Activated B cell treated with CpG ODN at 0.5 μM for 24 hours (primary cell): ENCODE measurements at regions not wholly inside any gene's neighbourhood (a gene's known extent, or its start where the extent isn't known, plus 50 kb on each side); places are given as distances from the start of the nearest gene placed in this dataset.

Experiments
- ATAC-seq: fragments of 200-7000 bp; cut with Tn5 transposase; one replicate; pipeline ENCODE4 v1.10.0; 2021; ENCODE audit warnings: low read depth, mild to moderate bottlenecking, moderate library complexity
- CTCF ChIA-PET: fragments of 350-600 bp; sonication (Branson Sonifier 250); formaldehyde crosslinking; loops from one replicate; lab custom pipeline; 2021; ENCODE audit warnings: antibody characterized with exemption; lab: Charles Lee
- POLR2A ChIA-PET: fragments of 350-600 bp; sonication (Branson Sonifier 250); formaldehyde crosslinking; loops from one replicate; lab custom pipeline; 2021; ENCODE audit warnings: antibody characterized with exemption; lab: Charles Lee
- DNase-seq: peaks from one replicate; pipeline ENCODE4 v3.0.0; 2022
- H3K27ac Mint-ChIP-seq: one replicate; pipeline ENCODE4 v1.8.0; 2020; ENCODE audit warnings: mixed read lengths
- H3K27me3 Mint-ChIP-seq: one replicate; pipeline ENCODE4 v1.8.0; 2021; ENCODE audit warnings: mixed read lengths
- H3K36me3 Mint-ChIP-seq: one replicate; pipeline ENCODE4 v1.8.0; 2021; ENCODE audit warnings: low read depth, mixed read lengths
- H3K4me1 Mint-ChIP-seq: one replicate; pipeline ENCODE4 v1.8.0; 2021; ENCODE audit warnings: mixed read lengths
- H3K4me3 Mint-ChIP-seq: one replicate; pipeline ENCODE4 v1.8.0; 2020; ENCODE audit warnings: mild to moderate bottlenecking, mixed read lengths
- H3K9me3 Mint-ChIP-seq: one replicate; pipeline ENCODE4 v1.8.0; 2020; ENCODE audit warnings: mixed read lengths
- CTCF ChIP-seq: fragments of 200-600 bp; IDR thresholded peaks from one replicate; pipeline ENCODE4 v1.8.0; 2022; ENCODE audit warnings: antibody characterized with exemption, mild to moderate bottlenecking
- intact Hi-C: fragments of 100-400 bp; cut with micrococcal nuclease; formaldehyde crosslinking; loops from one replicate; pipeline ENCODE4 v1.15.1; 2024

GRCh38 chr12:123047289-123047688, 66.8 kb downstream of the ARL6IP4 start:
- no peak for TF ChIP-seq CTCF
- Mint-ChIP-seq H3K27ac (no peak overlapping the region), H3K9me3 (no peaks in the 10 kb centered on the region), H3K4me1 (peaks cover 19% of the 10 kb centered on the region), H3K27me3 (no peaks in the 10 kb centered on the region), H3K36me3 (no peaks in the 10 kb centered on the region), H3K4me3 (no peak overlapping the region)
- ChIA-PET CTCF (interaction anchor here (1.5 to 2.2 kb wide), 2 partner anchors 15 to 190 kb away, joined by 3 to 13 read pairs; no protein-coding TSS in a partner anchor), POLR2A (interaction anchor here (1.0 to 1.3 kb wide), 2 partner anchors 8 to 185 kb away, joined by 3 read pairs; no protein-coding TSS in a partner anchor)
- intact Hi-C loops, result no loop called here
- DNase-seq (no peak), ATAC-seq (no peak)

DNA sequence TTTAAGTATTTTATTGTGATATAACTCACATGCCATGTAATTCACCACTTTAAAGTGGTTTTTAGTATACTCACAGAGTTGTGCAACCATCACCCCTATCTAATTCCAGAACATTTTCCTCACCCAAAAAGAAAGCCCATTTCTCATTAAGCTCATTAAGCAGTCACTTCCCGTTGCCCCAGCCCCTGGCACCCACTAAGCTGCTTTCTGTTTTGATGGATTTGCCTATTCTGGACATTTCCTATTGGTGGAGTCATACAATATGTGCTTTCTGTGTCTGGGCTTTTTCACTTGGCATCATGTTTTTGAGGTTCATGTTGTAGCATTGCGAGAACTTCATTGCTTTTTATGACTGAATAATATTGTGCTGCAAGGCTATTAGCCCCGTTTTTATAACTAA, 66.0 kb downstream of the ARL6IP4 start:
- no peak for ATAC-seq
- Mint-ChIP-seq H3K27me3 (no peaks in the 10 kb centered on the region), H3K27ac (no peak overlapping the region), H3K36me3 (no peaks in the 10 kb centered on the region), H3K4me3 (no peak overlapping the region), H3K4me1 (peaks cover 19% of the 10 kb centered on the region), H3K9me3 (no peaks in the 10 kb centered on the region)
- no peak for DNase-seq
- ChIA-PET POLR2A (interaction anchor here (0.5 to 1.3 kb wide), 2 partner anchors 186 to 999 kb away, joined by 3 to 6 read pairs; no protein-coding TSS in a partner anchor), CTCF (interaction anchor here (1.5 to 2.2 kb wide), 2 partner anchors 14 to 191 kb away, joined by 3 to 13 read pairs; no protein-coding TSS in a partner anchor)
- no peak for TF ChIP-seq CTCF
- intact Hi-C loops, result no loop called here

DNA sequence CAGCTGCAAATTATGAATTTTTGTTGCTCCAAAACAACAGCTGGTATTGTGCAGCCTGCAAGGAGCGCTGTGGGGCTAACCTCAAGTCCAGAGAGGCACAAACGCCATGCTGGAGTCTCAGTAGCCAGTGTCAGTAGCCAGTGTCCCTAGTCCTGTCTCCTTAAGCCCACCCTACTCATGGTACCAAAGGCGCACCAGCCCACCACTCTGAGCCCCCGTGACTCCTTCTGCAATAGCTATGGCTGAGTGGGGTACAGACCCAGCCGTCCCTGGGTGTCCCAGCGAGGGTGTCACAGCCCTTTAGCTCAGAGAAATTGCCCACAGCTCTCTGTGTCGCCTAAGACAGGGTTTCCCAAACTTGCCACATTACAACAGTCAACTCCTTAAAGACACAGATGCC, 65.2 kb downstream of the ARL6IP4 start:
- ChIA-PET CTCF (interaction anchor here (0.5 to 6.5 kb wide), 6 partner anchors 12 to 194 kb away, joined by 3 to 106 read pairs (median 23); partner anchors contain the start of genes MPHOSPH9, MTRFR and PITPNM2), POLR2A (no interaction called here)
- no peak for TF ChIP-seq CTCF
- intact Hi-C loops, result no loop called here
- no peak for DNase-seq
- no peaks in the 10 kb centered on the region for H3K9me3 Mint-ChIP-seq
- H3K27me3 Mint-ChIP-seq, result no peaks in the 10 kb centered on the region
- no peak for ATAC-seq
- peaks cover 19% of the 10 kb centered on the region for H3K4me1 Mint-ChIP-seq
- no peaks in the 10 kb centered on the region for H3K36me3 Mint-ChIP-seq
- H3K4me3 Mint-ChIP-seq, result no peak overlapping the region
- no peak overlapping the region for H3K27ac Mint-ChIP-seq

GRCh38 chr12:123044351-123044750, 63.9 kb downstream of the ARL6IP4 start:
- no peak for ATAC-seq
- TF ChIP-seq CTCF, result no peak
- Mint-ChIP-seq H3K4me3 (no peak overlapping the region), H3K27ac (no peak overlapping the region), H3K9me3 (no peaks in the 10 kb centered on the region), H3K4me1 (peaks cover 16% of the 10 kb centered on the region), H3K27me3 (no peaks in the 10 kb centered on the region), H3K36me3 (no peaks in the 10 kb centered on the region)
- ChIA-PET CTCF (interaction anchor here (0.5 to 6.5 kb wide), 17 partner anchors 11 to 195 kb away, joined by 3 to 106 read pairs (median 5); partner anchors contain the start of genes MPHOSPH9, MTRFR and PITPNM2), POLR2A (interaction anchor here (0.8 to 2.4 kb wide), 3 partner anchors 71 to 193 kb away, joined by 4 to 19 read pairs (median 10); partner anchors contain the start of genes MPHOSPH9 and MTRFR)
- DNase-seq, result no peak
- intact Hi-C loops, result loop anchor here (5.0 kb wide), 2 partner anchors 43 to 573 kb away; no protein-coding TSS in a partner anchor

GRCh38 chr12:123043536-123044001, 63.1 kb downstream of the ARL6IP4 start:
- peaks cover 16% of the 10 kb centered on the region for H3K4me1 Mint-ChIP-seq
- no peaks in the 10 kb centered on the region for H3K36me3 Mint-ChIP-seq
- TF ChIP-seq CTCF, result no peak
- POLR2A ChIA-PET, result interaction anchor here (0.5 to 2.4 kb wide), 10 partner anchors 22 to 1394 kb away, joined by 3 to 19 read pairs (median 4); partner anchors contain the start of genes DDX55, MPHOSPH9 and MTRFR
- H3K27ac Mint-ChIP-seq, result no peak overlapping the region
- DNase-seq, result peak; percentile 51
- no peaks in the 10 kb centered on the region for H3K9me3 Mint-ChIP-seq
- peak; percentile 97 for ATAC-seq
- no peaks in the 10 kb centered on the region for H3K27me3 Mint-ChIP-seq
- intact Hi-C loops, result loop anchor here (1.0 to 5.0 kb wide), 5 partner anchors 44 to 574 kb away; partner anchors contain the start of gene PITPNM2
- CTCF ChIA-PET, result interaction anchor here (0.7 to 6.5 kb wide), 21 partner anchors 12 to 196 kb away, joined by 3 to 106 read pairs (median 4); partner anchors contain the start of genes MPHOSPH9, MTRFR and PITPNM2
- no peak overlapping the region for H3K4me3 Mint-ChIP-seq
